ENCODE measurements at regions not wholly inside any gene's neighbourhood (a gene's known extent, or its start where the extent isn't known, plus 50 kb on each side); places are given as distances from the start of the nearest gene placed in this dataset.
"Not testable (repeated sequence)": the region's sequence is repeated elsewhere in the genome, so short reads cannot be mapped to it uniquely, and the experiment has no call there.

- Mint-ChIP-seq H3K27me3 (ENCODE audit: insufficient read depth) (no peaks in the 10 kb centered on the region), H3K4me1 (ENCODE audit: low read depth) (no peaks in the 10 kb centered on the region), H3K9me3 (peaks cover 48% of the 10 kb centered on the region), H3K27ac (no peak overlapping the region), H3K4me3 (no peak overlapping the region), H3K36me3 (ENCODE audit: low read depth) (no peaks in the 10 kb centered on the region)
- DNase-seq = no peak
- TF ChIP-seq CTCF (IDR thresholded peaks at IDR 0.05) = no peak
Measured at GRCh38 chr5:18652404-18653215, 1018.4 kb downstream of the TAF11L14 start.

GRCh38 chr5:18653216-18653752 is 1019.0 kb downstream of the TAF11L14 start:
- no peak overlapping the region for H3K4me3 Mint-ChIP-seq
- H3K4me1 Mint-ChIP-seq (ENCODE audit: low read depth) = no peaks in the 10 kb centered on the region
- no peak for TF ChIP-seq CTCF (IDR thresholded peaks at IDR 0.05)
- H3K27me3 Mint-ChIP-seq (ENCODE audit: insufficient read depth) = no peaks in the 10 kb centered on the region
- DNase-seq = no peak
- H3K27ac Mint-ChIP-seq = no peak overlapping the region
- H3K9me3 Mint-ChIP-seq = peaks cover 43% of the 10 kb centered on the region
- no peaks in the 10 kb centered on the region for H3K36me3 Mint-ChIP-seq (ENCODE audit: low read depth)

GRCh38 chr5:18660511-18660910 is 1026.3 kb downstream of the TAF11L14 start:
- no peaks in the 10 kb centered on the region for H3K36me3 Mint-ChIP-seq (ENCODE audit: low read depth)
- peaks cover 6% of the 10 kb centered on the region for H3K9me3 Mint-ChIP-seq
- no peak overlapping the region for H3K4me3 Mint-ChIP-seq
- no peak overlapping the region for H3K27ac Mint-ChIP-seq
- TF ChIP-seq CTCF (IDR thresholded peaks at IDR 0.05) = no peak
- H3K27me3 Mint-ChIP-seq (ENCODE audit: insufficient read depth) = no peaks in the 10 kb centered on the region
- H3K4me1 Mint-ChIP-seq (ENCODE audit: low read depth) = no peaks in the 10 kb centered on the region
- DNase-seq = no peak

GRCh38 chr5:18662231-18662630 is 1028.0 kb downstream of the TAF11L14 start:
- H3K36me3 Mint-ChIP-seq (ENCODE audit: low read depth) = no peaks in the 10 kb centered on the region
- peaks cover 7% of the 10 kb centered on the region for H3K9me3 Mint-ChIP-seq
- H3K4me1 Mint-ChIP-seq (ENCODE audit: low read depth) = no peaks in the 10 kb centered on the region
- no peak for DNase-seq
- H3K4me3 Mint-ChIP-seq = no peak overlapping the region
- TF ChIP-seq CTCF (IDR thresholded peaks at IDR 0.05) = no peak
- no peak overlapping the region for H3K27ac Mint-ChIP-seq
- no peaks in the 10 kb centered on the region for H3K27me3 Mint-ChIP-seq (ENCODE audit: insufficient read depth)

- not testable (repeated sequence) for H3K27me3 Mint-ChIP-seq (ENCODE audit: insufficient read depth); H3K36me3 Mint-ChIP-seq (ENCODE audit: low read depth); DNase-seq; H3K4me3 Mint-ChIP-seq; H3K27ac Mint-ChIP-seq; H3K4me1 Mint-ChIP-seq (ENCODE audit: low read depth)
- peaks cover 41% of the 10 kb centered on the region for H3K9me3 Mint-ChIP-seq
Measured at GRCh38 chr5:18674212-18674611, 1040.0 kb downstream of the TAF11L14 start.

- H3K9me3 Mint-ChIP-seq = peaks cover 36% of the 10 kb centered on the region
- TF ChIP-seq CTCF (IDR thresholded peaks at IDR 0.05) = no peak
- no peak for DNase-seq
- no peaks in the 10 kb centered on the region for H3K36me3 Mint-ChIP-seq (ENCODE audit: low read depth)
- no peaks in the 10 kb centered on the region for H3K4me1 Mint-ChIP-seq (ENCODE audit: low read depth)
- H3K4me3 Mint-ChIP-seq = no peak overlapping the region
- H3K27ac Mint-ChIP-seq = no peak overlapping the region
- H3K27me3 Mint-ChIP-seq (ENCODE audit: insufficient read depth) = no peaks in the 10 kb centered on the region; the same call in 1 of the 2 replicates
Measured at GRCh38 chr5:18675041-18675440, 1040.8 kb downstream of the TAF11L14 start.
